MCF 10A (cell line): ENCODE measurements at regions not wholly inside any gene's neighbourhood (a gene's known extent, or its start where the extent isn't known, plus 50 kb on each side); places are given as distances from the start of the nearest gene placed in this dataset.

ENCODE experiments used
- BruUV-seq: library from RNA; stranded (reverse); fragments of 400-500 nt; replicated peaks from 2 replicates; lab custom pipeline; 2021; lab: Mats Ljungman, UMichigan
- CTCF ChIA-PET: fragments of 300-600 bp; sonication (Branson Sonifier 250); formaldehyde crosslinking; extraction: SDS; loops from one replicate; lab custom pipeline; 2021; ENCODE audit warnings: antibody characterized with exemption, inconsistent platforms; lab: Yijun Ruan, JAX
- POLR2A ChIA-PET: fragments of 300-600, 350-650 bp; sonication (Branson Sonifier 250); formaldehyde crosslinking; extraction: SDS; loops from one replicate; lab custom pipeline; 2020; ENCODE audit warnings: antibody characterized with exemption, inconsistent platforms; lab: Yijun Ruan, JAX
- DNase-seq: peaks from one replicate; pipeline ENCODE4 v3.0.0-alpha.2; 2018; ENCODE audit not compliant: unreplicated experiment
- H3K27ac Mint-ChIP-seq: one replicate; pipeline ENCODE4 v1.8.0; 2022; ENCODE audit warnings: mild to moderate bottlenecking, low read depth, mixed read lengths; ENCODE audit not compliant: unreplicated experiment
- H3K27me3 Mint-ChIP-seq: one replicate; pipeline ENCODE4 v1.8.0; 2022; ENCODE audit warnings: mixed read lengths; ENCODE audit not compliant: insufficient read depth, unreplicated experiment
- H3K36me3 Mint-ChIP-seq: one replicate; pipeline ENCODE4 v1.8.0; 2022; ENCODE audit warnings: mild to moderate bottlenecking, moderate library complexity, mixed read lengths; ENCODE audit not compliant: insufficient read depth, unreplicated experiment
- H3K4me1 Mint-ChIP-seq: one replicate; pipeline ENCODE4 v1.8.0; 2022; ENCODE audit warnings: mixed read lengths; ENCODE audit not compliant: insufficient read depth, unreplicated experiment
- H3K4me3 Mint-ChIP-seq: one replicate; pipeline ENCODE4 v1.8.0; 2022; ENCODE audit warnings: mild to moderate bottlenecking, moderate library complexity, mixed read lengths; ENCODE audit not compliant: unreplicated experiment
- H3K9me3 Mint-ChIP-seq: one replicate; pipeline ENCODE4 v1.8.0; 2022; ENCODE audit warnings: mixed read lengths; ENCODE audit not compliant: unreplicated experiment
- CTCF ChIP-seq: fragments of 200-600 bp; IDR thresholded peaks from one replicate; pipeline ENCODE4 v1.8.0; 2022; ENCODE audit warnings: antibody characterized with exemption, mild to moderate bottlenecking; ENCODE audit not compliant: unreplicated experiment
- intact Hi-C: fragments of 100-400 bp; cut with micrococcal nuclease; formaldehyde crosslinking; loops from 2 replicates; pipeline ENCODE4 v1.14.1; 2022

- no peak for TF ChIP-seq CTCF
- Mint-ChIP-seq H3K27ac (no peak overlapping the region), H3K4me1 (no peaks in the 10 kb centered on the region), H3K36me3 (no peaks in the 10 kb centered on the region), H3K4me3 (no peak overlapping the region), H3K27me3 (no peaks in the 10 kb centered on the region), H3K9me3 (peaks cover 14% of the 10 kb centered on the region)
- peak; percentile 16 for DNase-seq
- ChIA-PET CTCF (no interaction called here), POLR2A (no interaction called here)
- BruUV-seq, result no TSS peak
- intact Hi-C loops, result no loop called here
Observed at GRCh38 chrX:149161435-149162088, 343.5 kb downstream of the IDS start.

GRCh38 chrX:149157976-149158375 lies 347.1 kb downstream of the IDS start:
- Mint-ChIP-seq H3K27ac (no peak overlapping the region), H3K4me3 (no peak overlapping the region), H3K9me3 (peaks cover 13% of the 10 kb centered on the region), H3K36me3 (no peaks in the 10 kb centered on the region), H3K27me3 (no peaks in the 10 kb centered on the region), H3K4me1 (no peaks in the 10 kb centered on the region)
- no TSS peak for BruUV-seq
- no peak for DNase-seq
- intact Hi-C loops, result loop anchor here (10.0 kb wide), 1 partner anchor 317 kb away; no protein-coding TSS in a partner anchor
- CTCF ChIA-PET, result no interaction called here
- POLR2A ChIA-PET, result no interaction called here
- TF ChIP-seq CTCF, result no peak

GRCh38 chrX:149152941-149153340 lies 352.2 kb downstream of the IDS start:
- no TSS peak for BruUV-seq
- H3K27me3 Mint-ChIP-seq, result no peaks in the 10 kb centered on the region
- POLR2A ChIA-PET, result no interaction called here
- no peak for TF ChIP-seq CTCF
- no peaks in the 10 kb centered on the region for H3K36me3 Mint-ChIP-seq
- H3K4me1 Mint-ChIP-seq, result no peaks in the 10 kb centered on the region
- H3K27ac Mint-ChIP-seq, result no peak overlapping the region
- H3K4me3 Mint-ChIP-seq, result no peak overlapping the region
- intact Hi-C loops, result loop anchor here (10.0 kb wide), 1 partner anchor 322 kb away; no protein-coding TSS in a partner anchor
- DNase-seq, result peak; percentile 43
- peaks cover 5% of the 10 kb centered on the region for H3K9me3 Mint-ChIP-seq
- CTCF ChIA-PET, result no interaction called here

GRCh38 chrX:149151805-149152757 lies 353.0 kb downstream of the IDS start:
- H3K4me3 Mint-ChIP-seq, result no peak overlapping the region
- peak; percentile 88 for DNase-seq
- no peak overlapping the region for H3K27ac Mint-ChIP-seq
- no TSS peak for BruUV-seq
- no peaks in the 10 kb centered on the region for H3K36me3 Mint-ChIP-seq
- POLR2A ChIA-PET, result no interaction called here
- CTCF ChIA-PET, result interaction anchor here (0.8 kb wide), 1 partner anchor 136 kb away, joined by 4 read pairs; no protein-coding TSS in a partner anchor
- no peaks in the 10 kb centered on the region for H3K27me3 Mint-ChIP-seq
- peaks cover 10% of the 10 kb centered on the region for H3K9me3 Mint-ChIP-seq
- intact Hi-C loops, result loop anchor here (10.0 kb wide), 1 partner anchor 323 kb away; no protein-coding TSS in a partner anchor
- no peaks in the 10 kb centered on the region for H3K4me1 Mint-ChIP-seq
- TF ChIP-seq CTCF, result no peak
